ENCODE measurements at regions not wholly inside any gene's neighbourhood (a gene's known extent, or its start where the extent isn't known, plus 50 kb on each side); places are given as distances from the start of the nearest gene placed in this dataset.

- TF ChIP-seq TAF1 (IDR thresholded peaks at IDR 0.05; ENCODE audit: borderline replicate concordance, low read depth, low read length): no peak
- TF ChIP-seq POLR2A (IDR thresholded peaks at IDR 0.05; ENCODE audit: low read depth, low read length): no peak
- TF ChIP-seq POLR2AphosphoS5 (IDR thresholded peaks at IDR 0.05; ENCODE audit: low read depth, low read length): no peak
Measured at GRCh38 chr4:181528570-181529184, 714.5 kb upstream of the TENM3 start.
